ENCODE measurements at regions not wholly inside any gene's neighbourhood (a gene's known extent, or its start where the extent isn't known, plus 50 kb on each side); places are given as distances from the start of the nearest gene placed in this dataset.

DNA sequence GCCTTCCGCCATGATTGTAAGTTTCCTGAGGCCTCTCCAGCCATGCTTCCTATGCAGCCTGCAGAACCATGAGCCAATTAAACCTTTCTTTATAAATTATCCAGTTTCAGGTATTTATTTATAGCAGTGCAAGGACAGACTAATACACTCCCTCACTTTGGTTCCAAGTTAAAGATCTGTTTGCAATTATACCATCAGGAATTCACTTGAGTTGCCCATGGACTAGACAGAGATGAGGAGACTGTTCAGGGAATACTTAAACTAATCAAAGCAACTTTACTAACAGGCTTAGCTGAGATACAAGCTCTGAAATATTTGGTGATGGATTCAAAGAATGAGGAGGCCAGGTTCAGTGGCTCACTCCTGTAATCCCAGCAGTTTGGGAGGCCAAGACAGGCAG is 190.0 kb downstream of the MTCL1 start:
- TF ChIP-seq EP300 (IDR thresholded peaks at IDR 0.05) (no peak), CTCF (IDR thresholded peaks at IDR 0.05) (no peak), POLR2A (IDR thresholded peaks at IDR 0.05) (no peak)
